Stomach smooth muscle (tissue), 2 donors: ENCODE measurements at regions not wholly inside any gene's neighbourhood (a gene's known extent, or its start where the extent isn't known, plus 50 kb on each side); places are given as distances from the start of the nearest gene placed in this dataset.

Experiments used
- H3K27ac ChIP-seq: one replicate; pipeline ENCODE4 v1.7.0; 2013; ENCODE audit warnings: mild to moderate bottlenecking, low read length, inconsistent platforms
- H3K27me3 ChIP-seq, 2 donors: one replicate each; pipeline ENCODE4 v1.7.0; 2013; ENCODE audit warnings: low read length in 2 of 2; ENCODE audit not compliant: insufficient read depth in 2 of 2, control insufficient read depth in 1 of 2
- H3K36me3 ChIP-seq, 2 donors: one replicate each; pipeline ENCODE4 v1.7.0; 2013; ENCODE audit warnings: low read length in 2 of 2; ENCODE audit not compliant: control insufficient read depth in 2 of 2, insufficient read depth in 2 of 2
- H3K4me1 ChIP-seq: one replicate; pipeline ENCODE4 v1.7.0; 2013; ENCODE audit warnings: low read length; ENCODE audit not compliant: control insufficient read depth, insufficient read depth
- H3K4me3 ChIP-seq, 2 donors: one replicate each; pipeline ENCODE4 v1.7.0; 2013; ENCODE audit warnings: low read length in 2 of 2
- H3K9ac ChIP-seq, 2 donors: one replicate each; pipeline ENCODE4 v1.7.0; 2013; ENCODE audit warnings: low read length in 2 of 2, mild to moderate bottlenecking in 1 of 2
- H3K9me3 ChIP-seq, 2 donors: one replicate each; pipeline ENCODE4 v1.7.0; 2013; ENCODE audit warnings: low read length in 2 of 2; ENCODE audit not compliant: control insufficient read depth in 2 of 2
- donor health status: healthy.
- donor health status: Pancreatic carcinoma.

DNA sequence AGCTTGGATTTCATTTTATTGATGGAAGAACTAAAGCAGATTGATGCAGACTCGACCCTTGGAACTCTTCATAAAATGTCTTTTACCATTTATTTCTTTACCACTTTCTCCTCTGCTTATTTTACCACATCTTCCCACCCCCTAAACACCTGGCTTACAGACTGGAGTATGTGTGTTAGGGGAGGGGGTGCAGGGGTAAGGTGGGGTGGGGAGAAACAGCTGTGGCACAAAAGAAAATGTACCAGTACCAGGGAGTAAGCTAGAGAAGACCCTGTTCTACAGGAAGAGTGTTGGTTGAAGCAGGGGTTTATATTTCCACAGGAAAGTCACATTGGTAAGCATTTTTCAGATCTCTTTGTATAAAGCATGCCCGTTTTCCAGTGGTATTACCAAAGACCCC is 312.7 kb upstream of the MTNR1B start:
- H3K4me3 ChIP-seq: no peak overlapping the region
- H3K27ac ChIP-seq: no peak overlapping the region
- H3K9me3 ChIP-seq: no peaks in the 10 kb centered on the region
- H3K27me3 ChIP-seq: no peaks in the 10 kb centered on the region
- no peaks in the 10 kb centered on the region for H3K36me3 ChIP-seq
- H3K9ac ChIP-seq: no peak overlapping the region
- H3K4me1 ChIP-seq: no peaks in the 10 kb centered on the region

DNA sequence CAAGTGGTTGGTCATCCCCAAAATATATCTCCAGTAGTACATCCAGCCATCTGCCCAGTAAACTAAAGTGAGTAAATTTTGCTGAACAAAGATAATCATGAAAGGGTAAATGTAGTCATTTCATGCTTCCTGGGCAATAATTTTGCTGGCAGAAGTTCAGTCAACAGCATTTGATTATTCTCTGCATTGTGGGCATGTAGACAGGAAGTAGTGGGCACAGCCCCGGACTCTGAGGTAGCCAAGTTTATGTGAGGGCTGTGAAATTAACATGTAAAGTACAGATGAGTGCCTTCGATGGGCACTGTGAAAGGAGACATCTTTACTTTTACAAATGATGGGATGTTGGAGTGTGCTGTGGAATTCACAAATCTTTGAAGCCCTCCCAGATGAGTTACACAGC is 312.2 kb upstream of the MTNR1B start:
- Histone ChIP-seq H3K9me3 (no peaks in the 10 kb centered on the region), H3K27me3 (no peaks in the 10 kb centered on the region), H3K4me1 (no peaks in the 10 kb centered on the region), H3K27ac (no peak overlapping the region), H3K36me3 (no peaks in the 10 kb centered on the region), H3K9ac (no peak overlapping the region), H3K4me3 (no peak overlapping the region)

DNA sequence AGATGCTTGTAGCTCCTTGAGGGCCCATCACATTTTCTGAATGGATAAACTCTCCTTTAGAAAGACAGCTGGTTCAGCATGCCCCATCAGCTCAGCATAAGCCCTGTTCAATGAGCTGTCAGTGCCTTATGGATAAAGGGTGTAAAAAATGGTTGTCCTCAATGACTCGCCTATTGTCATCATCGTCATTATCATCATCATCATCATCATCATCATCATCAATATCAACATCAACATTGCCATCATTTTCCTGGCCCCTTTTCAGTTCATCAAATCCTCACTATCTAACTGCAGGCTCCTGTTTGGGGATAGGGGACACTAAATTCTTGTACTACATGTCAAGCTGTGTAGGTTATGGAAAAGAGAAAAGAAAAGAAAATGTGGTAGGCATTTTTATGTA is 310.7 kb upstream of the MTNR1B start:
- no peak overlapping the region for H3K9ac ChIP-seq
- H3K36me3 ChIP-seq: no peaks in the 10 kb centered on the region
- H3K4me1 ChIP-seq: no peaks in the 10 kb centered on the region
- H3K27me3 ChIP-seq: no peaks in the 10 kb centered on the region
- H3K4me3 ChIP-seq: no peak overlapping the region
- no peak overlapping the region for H3K27ac ChIP-seq
- H3K9me3 ChIP-seq: no peaks in the 10 kb centered on the region

DNA sequence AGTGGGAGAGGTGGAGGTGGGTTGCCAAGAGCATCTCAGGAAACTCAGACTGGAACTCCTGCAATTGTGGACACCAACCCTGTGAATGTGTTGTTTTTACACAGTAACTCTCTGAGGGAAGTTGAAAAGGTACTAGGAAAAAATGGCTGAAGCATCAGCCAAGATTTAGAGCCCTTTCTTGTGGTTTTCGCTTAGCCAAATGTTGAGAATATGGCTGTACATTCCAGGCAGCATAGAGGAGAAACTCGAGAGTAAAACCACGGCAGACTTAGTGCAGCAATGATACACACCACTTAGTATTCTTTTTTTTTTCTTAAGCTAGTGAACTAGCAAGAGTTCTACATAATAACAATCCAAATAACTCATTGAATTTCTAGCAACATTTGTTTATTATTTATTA is 309.7 kb upstream of the MTNR1B start:
- H3K4me1 ChIP-seq: no peaks in the 10 kb centered on the region
- no peaks in the 10 kb centered on the region for H3K36me3 ChIP-seq
- H3K27ac ChIP-seq: no peak overlapping the region
- H3K9ac ChIP-seq: no peak overlapping the region
- H3K9me3 ChIP-seq: no peaks in the 10 kb centered on the region
- H3K27me3 ChIP-seq: no peaks in the 10 kb centered on the region
- H3K4me3 ChIP-seq: no peak overlapping the region

DNA sequence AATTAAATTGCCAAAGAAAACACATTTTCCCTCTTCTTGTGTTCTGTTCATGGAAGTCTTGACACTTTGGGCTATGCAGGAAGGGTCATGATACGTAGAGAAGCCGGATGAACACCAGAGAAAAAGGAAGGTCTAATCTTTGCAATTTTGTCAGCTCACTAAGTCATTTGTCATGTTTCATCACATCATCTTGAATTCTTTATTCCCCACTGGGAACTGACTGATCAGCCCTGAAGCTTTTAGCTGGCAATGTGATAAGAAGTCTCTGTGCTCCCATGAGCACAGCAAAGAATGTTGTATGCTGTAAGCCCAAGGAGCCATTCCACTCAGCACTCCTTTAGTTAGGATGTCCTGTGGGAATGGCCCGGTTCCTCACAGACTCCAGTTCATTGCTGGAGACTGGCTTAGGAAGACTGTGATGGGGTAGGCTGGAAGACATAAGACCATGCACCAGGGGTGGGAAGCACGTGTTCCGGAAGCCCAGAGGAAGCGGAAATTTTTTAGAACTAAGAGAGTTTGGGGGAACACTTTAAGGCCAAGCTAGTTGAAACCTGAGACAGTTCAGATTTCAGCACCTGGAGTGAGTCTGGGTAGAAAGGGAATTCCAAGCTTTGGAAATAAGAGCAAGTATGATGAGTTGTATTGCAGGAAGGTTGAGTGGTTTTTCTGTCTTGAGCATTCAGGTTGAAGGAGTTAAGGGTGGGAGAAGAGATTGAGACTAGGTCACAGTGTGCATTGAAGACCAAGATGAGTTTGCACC is 306.7 kb upstream of the MTNR1B start:
- Histone ChIP-seq H3K27me3 (no peaks in the 10 kb centered on the region), H3K9me3 (no peaks in the 10 kb centered on the region), H3K27ac (no peak overlapping the region), H3K4me3 (no peak overlapping the region), H3K9ac (no peak overlapping the region), H3K36me3 (no peaks in the 10 kb centered on the region), H3K4me1 (no peaks in the 10 kb centered on the region)

DNA sequence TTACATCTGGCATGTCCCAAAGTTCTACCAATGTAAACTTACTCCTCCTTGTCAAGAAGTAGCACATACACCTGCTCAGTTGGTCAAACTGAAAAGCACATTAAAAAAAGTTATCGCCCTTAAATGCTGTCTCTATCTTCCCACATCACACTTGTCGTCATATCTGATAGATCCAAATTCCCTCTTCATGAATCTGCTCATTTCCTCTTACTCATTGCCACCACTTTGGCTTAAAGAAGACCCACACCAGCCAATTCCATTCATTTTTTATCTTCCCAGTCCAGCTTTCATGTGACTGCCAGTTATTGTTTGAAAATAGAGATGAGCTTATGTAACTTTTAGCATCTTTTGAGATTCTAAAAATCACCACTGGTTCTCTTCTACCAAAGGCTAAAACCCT is 305.9 kb upstream of the MTNR1B start:
- H3K27ac ChIP-seq: no peak overlapping the region
- H3K9me3 ChIP-seq: no peaks in the 10 kb centered on the region
- H3K4me1 ChIP-seq: no peaks in the 10 kb centered on the region
- H3K9ac ChIP-seq: no peak overlapping the region
- no peaks in the 10 kb centered on the region for H3K36me3 ChIP-seq
- H3K4me3 ChIP-seq: no peak overlapping the region
- H3K27me3 ChIP-seq: no peaks in the 10 kb centered on the region

DNA sequence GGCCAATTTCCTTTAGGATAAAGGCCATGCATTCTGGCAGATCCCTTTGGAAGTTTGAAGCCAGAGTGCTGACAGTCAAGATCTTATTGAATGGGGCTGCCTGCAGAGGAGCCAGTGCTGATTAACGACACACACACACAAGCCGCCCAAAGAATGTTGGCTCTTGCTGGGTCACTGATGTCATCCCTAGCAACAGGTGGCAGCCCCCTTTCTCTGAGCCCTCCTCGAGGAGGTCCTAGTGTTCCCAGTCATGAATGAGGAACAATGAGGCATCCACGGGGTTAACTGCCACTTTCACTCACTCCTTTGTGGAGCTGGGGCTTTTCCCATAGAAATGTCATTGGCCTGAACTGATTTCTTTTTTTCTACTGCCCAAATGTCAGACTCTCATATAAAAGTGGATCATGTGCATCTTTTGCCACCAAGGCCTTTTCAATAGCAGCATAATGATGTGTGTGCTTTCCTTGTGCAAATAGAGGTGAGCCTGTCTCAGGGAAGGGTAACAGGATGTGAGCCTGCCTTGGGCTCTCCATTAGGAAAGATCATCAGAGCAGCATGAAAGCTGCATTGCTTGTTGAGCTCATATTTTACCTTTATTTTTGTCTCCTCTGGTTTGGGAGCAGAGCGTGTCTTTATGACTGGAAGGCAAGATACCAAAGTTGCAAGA is 301.8 kb upstream of the MTNR1B start:
- Histone ChIP-seq H3K36me3 (no peaks in the 10 kb centered on the region), H3K27me3 (no peaks in the 10 kb centered on the region), H3K27ac (no peak overlapping the region), H3K4me3 (no peak overlapping the region), H3K4me1 (peaks cover 7% of the 10 kb centered on the region), H3K9ac (no peak overlapping the region), H3K9me3 (no peaks in the 10 kb centered on the region)

DNA sequence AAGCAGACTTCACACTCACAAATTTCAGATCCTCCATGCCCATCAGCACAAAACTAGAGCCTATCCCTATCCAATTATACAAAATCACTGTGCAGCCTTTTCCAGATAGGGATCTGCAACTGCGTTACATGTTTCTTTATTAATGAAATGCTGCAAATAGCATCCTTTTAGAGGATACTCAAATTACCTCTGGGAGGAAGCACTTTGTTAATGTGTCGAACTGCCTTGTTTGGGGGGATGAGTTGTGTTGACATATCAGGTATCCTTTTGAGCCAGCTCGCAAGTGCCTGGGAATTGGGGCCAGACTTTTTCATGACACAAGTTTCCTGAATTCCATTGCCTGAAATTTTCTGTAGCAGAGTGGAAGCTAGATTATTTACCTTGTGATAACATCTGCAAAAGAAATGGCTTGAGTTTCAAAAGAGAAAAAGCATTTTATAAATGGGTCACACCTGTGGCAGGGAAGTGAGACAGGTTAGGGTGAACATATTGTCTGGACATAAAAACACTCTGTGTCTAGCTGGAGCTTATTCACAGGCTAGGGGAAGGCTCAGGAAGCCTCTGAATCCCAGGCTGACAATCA is 299.1 kb upstream of the MTNR1B start:
- Histone ChIP-seq H3K36me3 (no peaks in the 10 kb centered on the region), H3K9me3 (no peaks in the 10 kb centered on the region), H3K9ac (no peak overlapping the region), H3K4me1 (peaks cover 7% of the 10 kb centered on the region), H3K27me3 (no peaks in the 10 kb centered on the region), H3K27ac (no peak overlapping the region), H3K4me3 (no peak overlapping the region)

DNA sequence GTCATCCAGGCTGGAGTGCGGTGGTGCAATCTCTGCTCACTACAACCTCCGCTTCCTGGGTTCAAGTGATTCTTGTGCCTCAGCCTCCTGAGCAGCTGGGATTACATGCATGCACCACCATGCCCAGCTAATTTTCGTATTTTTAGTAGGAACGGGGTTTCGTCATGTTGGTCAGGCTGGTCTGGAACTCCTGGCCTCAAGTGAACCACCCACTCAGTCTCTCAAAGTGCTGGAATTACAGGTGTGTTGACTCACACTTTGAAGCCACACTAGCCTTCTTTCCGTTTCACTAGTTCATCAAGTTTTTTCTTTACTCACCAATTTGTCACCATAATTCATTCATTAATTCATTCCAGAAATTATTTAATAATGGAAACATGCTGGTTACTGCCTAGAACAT is 298.4 kb upstream of the MTNR1B start:
- Histone ChIP-seq H3K4me1 (peaks cover 7% of the 10 kb centered on the region), H3K27me3 (no peaks in the 10 kb centered on the region), H3K36me3 (no peaks in the 10 kb centered on the region), H3K27ac (no peak overlapping the region), H3K9ac (no peak overlapping the region), H3K4me3 (no peak overlapping the region), H3K9me3 (no peaks in the 10 kb centered on the region)

DNA sequence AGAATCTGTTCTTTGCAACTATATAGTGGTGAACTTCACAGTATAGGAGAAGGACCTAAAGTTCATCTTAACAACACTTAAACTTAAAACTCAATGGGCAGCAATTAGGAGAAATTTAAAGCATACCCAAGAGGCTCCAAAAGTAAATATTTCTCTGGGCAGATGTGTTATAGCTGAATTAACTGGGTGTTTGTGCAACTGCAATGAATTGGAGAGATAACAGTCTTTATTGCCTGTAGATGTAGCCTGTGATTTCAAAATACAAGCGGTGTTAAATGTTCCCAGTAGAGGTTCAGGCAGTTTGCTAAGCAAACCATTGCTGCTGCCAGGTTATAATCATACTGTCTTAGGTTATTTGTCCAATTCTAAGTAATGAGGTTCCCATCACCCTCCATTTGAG is 294.1 kb upstream of the MTNR1B start:
- Histone ChIP-seq H3K27me3 (no peaks in the 10 kb centered on the region), H3K4me1 (peaks cover 3% of the 10 kb centered on the region), H3K36me3 (no peaks in the 10 kb centered on the region), H3K27ac (no peak overlapping the region), H3K4me3 (no peak overlapping the region), H3K9me3 (no peaks in the 10 kb centered on the region), H3K9ac (no peak overlapping the region)

DNA sequence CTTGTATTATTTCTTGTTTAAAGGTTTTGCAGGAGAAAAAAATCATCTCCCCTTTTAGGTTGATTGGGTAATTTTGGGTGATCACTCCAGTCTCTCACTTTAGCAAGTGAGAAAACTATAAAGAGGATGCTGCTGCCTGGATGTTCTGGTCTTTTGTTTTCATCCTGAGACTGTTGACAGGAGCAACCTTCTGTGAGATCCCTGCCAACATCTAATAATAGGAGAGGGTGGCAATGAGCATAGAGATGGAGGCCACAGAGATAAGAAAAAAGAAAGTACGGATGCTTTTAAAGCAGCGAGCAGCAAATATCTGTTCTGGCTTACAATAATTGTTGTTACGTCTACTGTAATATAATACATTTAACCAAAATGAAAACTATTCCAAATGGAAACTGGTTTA is 293.6 kb upstream of the MTNR1B start:
- no peak overlapping the region for H3K4me3 ChIP-seq
- H3K27ac ChIP-seq: no peak overlapping the region
- H3K9me3 ChIP-seq: no peaks in the 10 kb centered on the region
- no peaks in the 10 kb centered on the region for H3K27me3 ChIP-seq
- H3K9ac ChIP-seq: no peak overlapping the region
- H3K4me1 ChIP-seq: peaks cover under 1% of the 10 kb centered on the region
- no peaks in the 10 kb centered on the region for H3K36me3 ChIP-seq
